Neural cell (in vitro differentiated cells): ENCODE measurements at regions not wholly inside any gene's neighbourhood (a gene's known extent, or its start where the extent isn't known, plus 50 kb on each side); places are given as distances from the start of the nearest gene placed in this dataset.

ENCODE experiments used
- H2AFZ ChIP-seq: fragments of 200-600, 300-800 bp; sonication (generic), shearing (Covaris generic); 2 replicates; pipeline ENCODE4 v1.6.0; 2014; ENCODE audit warnings: low read depth, mild to moderate bottlenecking, antibody characterized with exemption, low read length, moderate library complexity
- H3F3A ChIP-seq: fragments of 200-600 bp; shearing (Covaris generic); 2 replicates; pipeline ENCODE4 v1.6.1; 2016; ENCODE audit warnings: mild to moderate bottlenecking, moderate library complexity, mixed read lengths, antibody characterized with exemption, low read length; ENCODE audit not compliant: insufficient read depth, poor library complexity, severe bottlenecking
- H3K27ac ChIP-seq: fragments of 200-600, 300-800 bp; sonication (generic), shearing (Covaris generic); 2 replicates; pipeline ENCODE4 v1.5.1; 2014; ENCODE audit warnings: mild to moderate bottlenecking, low read length, moderate library complexity
- H3K27me3 ChIP-seq: fragments of 300-800, 200-600 bp; sonication (generic), shearing (Covaris generic); 2 replicates; pipeline ENCODE4 v1.6.0; 2014; ENCODE audit warnings: mild to moderate bottlenecking, low read depth, low read length, moderate library complexity; ENCODE audit not compliant: insufficient read depth
- H3K36me3 ChIP-seq: fragments of 300-800, 200-600 bp; sonication (generic), shearing (Covaris generic); 2 replicates; pipeline ENCODE4 v1.5.1; 2014; ENCODE audit warnings: mild to moderate bottlenecking, antibody characterized with exemption, low read length, moderate library complexity; ENCODE audit not compliant: insufficient read depth
- H3K4me2 ChIP-seq: fragments of 300-800, 200-600 bp; sonication (generic), shearing (Covaris generic); 2 replicates; pipeline ENCODE4 v1.6.0; 2014; ENCODE audit warnings: mild to moderate bottlenecking, low read length
- H3K4me3 ChIP-seq: fragments of 300-800, 200-600 bp; sonication (generic), shearing (Covaris generic); 2 replicates; pipeline ENCODE4 v1.5.1; 2014; ENCODE audit warnings: mild to moderate bottlenecking, low read length, moderate library complexity
- H3K79me2 ChIP-seq: fragments of 200-600 bp; shearing (Covaris generic); replicated peaks from 2 replicates; pipeline ENCODE4 v1.6.0; 2014; ENCODE audit warnings: mild to moderate bottlenecking, low read length, moderate library complexity; ENCODE audit not compliant: insufficient read depth
- H3K9ac ChIP-seq: fragments of 300-800, 200-600 bp; sonication (generic), shearing (Covaris generic); 2 replicates; pipeline ENCODE4 v1.6.1; 2016; ENCODE audit warnings: mild to moderate bottlenecking, low read length, mixed read lengths
- H3K9me2 ChIP-seq: fragments of 200-600 bp; shearing (Covaris generic); 2 replicates; pipeline ENCODE4 v1.6.1; 2016; ENCODE audit warnings: mild to moderate bottlenecking, low read length, mixed read lengths; ENCODE audit not compliant: insufficient read depth
- H3K9me3 ChIP-seq: fragments of 200-600, 300-800 bp; sonication (generic), shearing (Covaris generic); 2 replicates; pipeline ENCODE4 v1.6.1; 2016; ENCODE audit warnings: mild to moderate bottlenecking, mixed run types, low read length, moderate library complexity, mixed read lengths
- H4K20me1 ChIP-seq: fragments of 200-600 bp; shearing (Covaris generic); 2 replicates; pipeline ENCODE4 v1.6.1; 2016; ENCODE audit warnings: mild to moderate bottlenecking, mixed run types; ENCODE audit not compliant: insufficient read depth
- CTCF ChIP-seq: fragments of 450-650 bp; IDR thresholded peaks from 2 replicates; pipeline ENCODE4 v1.5.1; 2014; ENCODE audit warnings: antibody characterized with exemption, mild to moderate bottlenecking, moderate library complexity; ENCODE audit not compliant: poor library complexity, severe bottlenecking
- EP300 ChIP-seq: fragments of 450-650 bp; conservative IDR thresholded peaks from 2 replicates; pipeline ENCODE4 v1.6.1; 2014; ENCODE audit warnings: antibody characterized with exemption, mild to moderate bottlenecking, moderate library complexity; ENCODE audit not compliant: poor library complexity, severe bottlenecking
- EZH2 ChIP-seq: fragments of 200-600, 300-800 bp; shearing (Covaris generic), sonication (generic); IDR thresholded peaks from 2 replicates; pipeline ENCODE4 v1.6.1; 2014; ENCODE audit warnings: antibody characterized with exemption, low read length, borderline replicate concordance, mild to moderate bottlenecking; ENCODE audit not compliant: insufficient read depth, poor library complexity, severe bottlenecking
- MXI1 ChIP-seq: fragments of 450-650 bp; conservative IDR thresholded peaks from 2 replicates; pipeline ENCODE4 v1.6.1; 2014; ENCODE audit warnings: antibody characterized with exemption, mild to moderate bottlenecking; ENCODE audit not compliant: poor library complexity, severe bottlenecking
- POLR2AphosphoS5 ChIP-seq: IDR thresholded peaks from 2 replicates; pipeline ENCODE4 v1.6.1; 2012
- RAD21 ChIP-seq: fragments of 450-650 bp; conservative IDR thresholded peaks from 2 replicates; pipeline ENCODE4 v1.6.1; 2014; ENCODE audit warnings: antibody characterized with exemption, mild to moderate bottlenecking, moderate library complexity
- REST ChIP-seq: IDR thresholded peaks from 2 replicates; pipeline ENCODE4 v1.6.1; 2012; ENCODE audit warnings: borderline replicate concordance
- SMC3 ChIP-seq: fragments of 450-650 bp; conservative IDR thresholded peaks from 2 replicates; pipeline ENCODE4 v1.6.1; 2014; ENCODE audit warnings: antibody characterized with exemption, mild to moderate bottlenecking, moderate library complexity; ENCODE audit not compliant: poor library complexity
- TAF1 ChIP-seq: IDR thresholded peaks from 2 replicates; pipeline ENCODE4 v1.6.1; 2012; ENCODE audit warnings: low read depth

GRCh38 chr13:40023595-40024203, 368.2 kb downstream of the COG6 start:
- Histone ChIP-seq H3K4me3 (no peak overlapping the region), H2AFZ (no peak overlapping the region), H3K9me3 (no peaks in the 10 kb centered on the region), H3K79me2 (no peaks in the 10 kb centered on the region), H4K20me1 (no peaks in the 10 kb centered on the region), H3K9me2 (no peaks in the 10 kb centered on the region), H3K4me2 (no peak overlapping the region), H3K27me3 (no peaks in the 10 kb centered on the region), H3K27ac (no peak overlapping the region), H3K9ac (no peak overlapping the region), H3F3A (no peaks in the 10 kb centered on the region), H3K36me3 (no peaks in the 10 kb centered on the region)
- TF ChIP-seq EP300 (no peak), EZH2 (no peak), TAF1 (no peak), POLR2AphosphoS5 (no peak), MXI1 (no peak), RAD21 (no peak), SMC3 (no peak), CTCF (no peak), REST (no peak)

GRCh38 chr13:40024204-40024966, 368.9 kb downstream of the COG6 start:
- Histone ChIP-seq H3K36me3 (no peaks in the 10 kb centered on the region), H3K4me2 (no peak overlapping the region), H3K4me3 (no peak overlapping the region), H3K9me3 (no peaks in the 10 kb centered on the region), H3F3A (no peaks in the 10 kb centered on the region), H3K9ac (no peak overlapping the region), H3K27me3 (no peaks in the 10 kb centered on the region), H2AFZ (no peak overlapping the region), H3K9me2 (no peaks in the 10 kb centered on the region), H3K27ac (no peak overlapping the region), H3K79me2 (no peaks in the 10 kb centered on the region), H4K20me1 (no peaks in the 10 kb centered on the region)
- TF ChIP-seq REST (no peak), MXI1 (no peak), EP300 (no peak), EZH2 (no peak), POLR2AphosphoS5 (no peak), TAF1 (no peak), SMC3 (no peak), CTCF (no peak), RAD21 (no peak)
